GM12891 (cell line): ENCODE measurements at regions not wholly inside any gene's neighbourhood (a gene's known extent, or its start where the extent isn't known, plus 50 kb on each side); places are given as distances from the start of the nearest gene placed in this dataset.
A peak's percentile ranks its signal among the peaks of the same experiment; 100 is the strongest.

Source experiments
- DNase-seq: peaks from one replicate; pipeline ENCODE4 v3.0.0; 2011; ENCODE audit warnings: low spot score; ENCODE audit not compliant: insufficient read length
- FAIRE-seq: peaks from 2 replicates; lab custom pipeline; 2011; peaks lifted over from hg19 to GRCh38; lab: Jason Lieb, UNC
- PAX5 ChIP-seq: IDR thresholded peaks from 2 replicates; pipeline ENCODE4 v1.6.1; 2011; ENCODE audit warnings: low read length, moderate library complexity, mild to moderate bottlenecking; ENCODE audit not compliant: insufficient read depth, severe bottlenecking
- POLR2A ChIP-seq: IDR thresholded peaks from 2 replicates; pipeline ENCODE4 v1.6.1; 2011; ENCODE audit warnings: low read depth, low read length, control low read depth
- POLR2AphosphoS5 ChIP-seq: IDR thresholded peaks from 2 replicates; pipeline ENCODE4 v1.6.1; 2011; ENCODE audit warnings: low read depth, low read length, control low read depth
- POU2F2 ChIP-seq: IDR thresholded peaks from 2 replicates; pipeline ENCODE4 v1.6.1; 2011; ENCODE audit warnings: low read depth, mild to moderate bottlenecking, control low read depth, low read length, moderate library complexity
- SPI1 ChIP-seq: IDR thresholded peaks from 2 replicates; pipeline ENCODE4 v1.6.1; 2011; ENCODE audit warnings: low read depth, low read length, control low read depth
- TAF1 ChIP-seq: IDR thresholded peaks from 2 replicates; pipeline ENCODE4 v1.6.1; 2011; ENCODE audit warnings: low read depth, low read length, control low read depth

- no peak for TF ChIP-seq PAX5
- no peak for TF ChIP-seq SPI1
- TF ChIP-seq POLR2AphosphoS5 = no peak
- TF ChIP-seq POU2F2 = no peak
- no peak for TF ChIP-seq TAF1
- no peak for TF ChIP-seq POLR2A
- DNase-seq (no peak), FAIRE-seq (no peak)
These were observed 73.9 kb upstream of the EGLN3 start for GRCh38 chr14:34024768-34025144.

- TF ChIP-seq PAX5 = no peak
- TF ChIP-seq TAF1 = no peak
- no peak for TF ChIP-seq POLR2A
- no peak for TF ChIP-seq POU2F2
- no peak for TF ChIP-seq POLR2AphosphoS5
- no peak for TF ChIP-seq SPI1
- FAIRE-seq (no peak), DNase-seq (no peak)
These were observed 73.2 kb upstream of the EGLN3 start for GRCh38 chr14:34023824-34024767.

- no peak for DNase-seq
- TF ChIP-seq SPI1 (no peak), POLR2AphosphoS5 (no peak), TAF1 (no peak), PAX5 (no peak), POLR2A (no peak), POU2F2 (no peak)
- no peak for FAIRE-seq
These were observed 70.2 kb upstream of the EGLN3 start for GRCh38 chr14:34021096-34021495.

- no peak for DNase-seq
- FAIRE-seq = no peak
These were observed 69.1 kb upstream of the EGLN3 start for GRCh38 chr14:34020014-34020413.

GRCh38 chr14:34018564-34019244 is 67.8 kb upstream of the EGLN3 start:
- DNase-seq (no peak), FAIRE-seq (peak; percentile 87)
- no peak for TF ChIP-seq PAX5
- peak; percentile 20; the same call in 1 of the 2 replicates for TF ChIP-seq POU2F2
- TF ChIP-seq SPI1 = no peak

More at GRCh38 chr14:34020014-34020413, 69.1 kb upstream of the EGLN3 start:
- TF ChIP-seq TAF1 = no peak
- TF ChIP-seq PAX5 = no peak
- TF ChIP-seq POLR2A = no peak
- no peak for TF ChIP-seq POLR2AphosphoS5
- TF ChIP-seq SPI1 = no peak
- TF ChIP-seq POU2F2 = no peak

GRCh38 chr14:34018125-34018524 is 67.3 kb upstream of the EGLN3 start:
- no peak for DNase-seq
- no peak for FAIRE-seq
- TF ChIP-seq TAF1 = no peak
- no peak for TF ChIP-seq POU2F2
- no peak for TF ChIP-seq PAX5
- no peak for TF ChIP-seq POLR2A
- no peak for TF ChIP-seq POLR2AphosphoS5
- no peak for TF ChIP-seq SPI1

GRCh38 chr14:34015383-34015782 is 64.5 kb upstream of the EGLN3 start:
- no peak for FAIRE-seq

GRCh38 chr14:34014936-34015335 is 64.1 kb upstream of the EGLN3 start:
- FAIRE-seq (no peak), DNase-seq (no peak)
- TF ChIP-seq POLR2A (no peak), SPI1 (no peak), TAF1 (no peak), PAX5 (no peak), POU2F2 (no peak), POLR2AphosphoS5 (no peak)

More at GRCh38 chr14:34015383-34015782, 64.5 kb upstream of the EGLN3 start:
- no peak for DNase-seq
- TF ChIP-seq PAX5 (no peak), SPI1 (no peak), POLR2A (no peak), POU2F2 (no peak), POLR2AphosphoS5 (no peak), TAF1 (no peak)

GRCh38 chr14:34013721-34014060 is 62.8 kb upstream of the EGLN3 start:
- DNase-seq (no peak), FAIRE-seq (no peak)
- TF ChIP-seq SPI1 (no peak), PAX5 (no peak), POLR2A (no peak), TAF1 (no peak), POU2F2 (no peak), POLR2AphosphoS5 (no peak)
